A549 (cell line): ENCODE measurements at regions not wholly inside any gene's neighbourhood (a gene's known extent, or its start where the extent isn't known, plus 50 kb on each side); places are given as distances from the start of the nearest gene placed in this dataset.

ENCODE experiments used
- BCL3 ChIP-seq: fragments of >200 bp; sonication (Bioruptor Twin); formaldehyde crosslinking; IDR thresholded peaks from 3 replicates; pipeline ENCODE4 v1.6.1; 2016
- CTCF ChIP-seq: fragments of >200 bp; sonication (Bioruptor Twin); formaldehyde crosslinking; IDR thresholded peaks from 3 replicates; pipeline ENCODE4 v1.5.1; 2016
- HDAC2 ChIP-seq: fragments of 200-600 bp; sonication (generic); IDR thresholded peaks from 2 replicates; pipeline ENCODE4 v1.6.1; 2016
- JUN ChIP-seq, 2 experiments: fragments of >200 bp; sonication (Bioruptor Twin); formaldehyde crosslinking; IDR thresholded peaks; 2 replicates in 1 of 2; 3 replicates in 1 of 2; pipeline ENCODE4 v1.6.1; 2016 to 2017
- MAFK ChIP-seq: fragments of 450-650 bp; IDR thresholded peaks from 2 replicates; pipeline ENCODE4 v1.6.1; 2014; ENCODE audit not compliant: partially characterized antibody
- RAD21 ChIP-seq, 2 experiments: fragments of >200 bp in 1 of 2; sonication (Bioruptor Twin) in 1 of 2; formaldehyde crosslinking in 1 of 2; IDR thresholded peaks in 1 of 2; conservative IDR thresholded peaks in 1 of 2; 2 replicates in 1 of 2; 3 replicates in 1 of 2; pipeline ENCODE4 v1.6.1; 2012 to 2018; ENCODE audit warnings: inconsistent platforms in 1 of 2

- TF ChIP-seq CTCF (no peak), MAFK (no peak), JUN (IDR thresholded peaks at IDR 0.05) (no peak), HDAC2 (no peak), BCL3 (no peak), RAD21 (conservative IDR thresholded peaks at IDR 0.05 in 1 of 2, IDR thresholded peaks at IDR 0.05 in 1 of 2) (no peak)
These were observed 70.2 kb downstream of the ADRA2C start for GRCh38 chr4:3836406-3836755.
